UCSD-AML1 (cell line): ENCODE measurements at regions not wholly inside any gene's neighbourhood (a gene's known extent, or its start where the extent isn't known, plus 50 kb on each side); places are given as distances from the start of the nearest gene placed in this dataset.

ENCODE experiments used
- DNase-seq: peaks from one replicate; lab custom pipeline; 2025; ENCODE audit not compliant: unreplicated experiment; lab: John Stamatoyannopoulos, UW

GRCh38 chr5:173718469-173718868, 102.0 kb upstream of the BOD1 start:
- DNase-seq, result no peak

DNA sequence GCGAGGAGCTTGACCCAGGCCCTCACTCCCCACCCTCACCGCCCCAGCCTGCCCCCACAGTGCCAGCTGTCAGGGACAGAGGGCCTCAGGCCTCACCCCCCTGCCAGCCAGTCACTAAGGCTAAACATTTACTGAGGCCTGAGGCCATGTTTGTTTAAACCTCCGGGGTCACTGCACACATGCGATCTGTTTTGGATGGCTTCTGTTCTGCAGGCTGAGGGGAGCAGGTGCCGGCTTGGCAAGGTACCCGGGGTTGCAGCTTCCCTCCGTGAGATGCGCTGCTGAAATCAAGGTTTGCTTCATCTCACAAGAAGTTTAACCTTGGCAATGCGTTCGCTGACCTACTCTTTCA, 103.3 kb upstream of the BOD1 start:
- no peak for DNase-seq

DNA sequence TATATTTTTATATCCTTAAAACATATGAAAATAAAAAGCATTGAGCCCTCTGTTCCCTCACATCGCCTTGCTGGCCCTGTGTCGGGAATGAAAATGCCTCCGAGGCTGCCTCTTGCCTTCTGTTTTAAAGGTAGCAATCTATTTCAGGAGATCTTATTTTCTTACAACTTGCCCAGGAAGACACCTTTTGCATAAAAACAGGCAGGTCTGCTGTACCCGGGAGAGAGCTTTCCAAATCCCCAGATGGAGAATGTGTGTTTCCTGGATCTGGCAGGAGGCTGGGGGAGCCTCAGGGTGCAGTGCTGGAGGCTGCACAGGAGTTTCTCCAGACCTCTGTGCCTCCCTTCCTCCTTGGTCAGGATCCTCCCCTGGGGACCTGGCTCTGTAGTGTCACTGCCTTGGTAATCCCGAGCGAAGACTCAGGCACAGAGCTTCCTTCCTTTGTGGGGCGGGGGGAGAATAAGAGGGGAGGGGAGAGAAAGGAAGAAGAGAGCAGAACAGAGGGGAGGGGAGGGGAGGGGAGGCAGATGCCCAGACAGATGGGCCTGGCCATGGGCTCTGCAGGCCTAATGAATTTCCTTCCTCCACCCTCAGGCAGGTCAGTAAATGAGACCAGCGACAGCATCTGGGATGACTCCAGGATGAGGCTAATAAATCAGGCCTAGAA, 104.0 kb upstream of the BOD1 start:
- DNase-seq, result no peak

GRCh38 chr5:173720953-173721600, 104.6 kb upstream of the BOD1 start:
- no peak for DNase-seq

GRCh38 chr5:173721601-173722232, 105.3 kb upstream of the BOD1 start:
- DNase-seq, result no peak

GRCh38 chr5:173726846-173727557, 110.6 kb upstream of the BOD1 start:
- no peak for DNase-seq

DNA sequence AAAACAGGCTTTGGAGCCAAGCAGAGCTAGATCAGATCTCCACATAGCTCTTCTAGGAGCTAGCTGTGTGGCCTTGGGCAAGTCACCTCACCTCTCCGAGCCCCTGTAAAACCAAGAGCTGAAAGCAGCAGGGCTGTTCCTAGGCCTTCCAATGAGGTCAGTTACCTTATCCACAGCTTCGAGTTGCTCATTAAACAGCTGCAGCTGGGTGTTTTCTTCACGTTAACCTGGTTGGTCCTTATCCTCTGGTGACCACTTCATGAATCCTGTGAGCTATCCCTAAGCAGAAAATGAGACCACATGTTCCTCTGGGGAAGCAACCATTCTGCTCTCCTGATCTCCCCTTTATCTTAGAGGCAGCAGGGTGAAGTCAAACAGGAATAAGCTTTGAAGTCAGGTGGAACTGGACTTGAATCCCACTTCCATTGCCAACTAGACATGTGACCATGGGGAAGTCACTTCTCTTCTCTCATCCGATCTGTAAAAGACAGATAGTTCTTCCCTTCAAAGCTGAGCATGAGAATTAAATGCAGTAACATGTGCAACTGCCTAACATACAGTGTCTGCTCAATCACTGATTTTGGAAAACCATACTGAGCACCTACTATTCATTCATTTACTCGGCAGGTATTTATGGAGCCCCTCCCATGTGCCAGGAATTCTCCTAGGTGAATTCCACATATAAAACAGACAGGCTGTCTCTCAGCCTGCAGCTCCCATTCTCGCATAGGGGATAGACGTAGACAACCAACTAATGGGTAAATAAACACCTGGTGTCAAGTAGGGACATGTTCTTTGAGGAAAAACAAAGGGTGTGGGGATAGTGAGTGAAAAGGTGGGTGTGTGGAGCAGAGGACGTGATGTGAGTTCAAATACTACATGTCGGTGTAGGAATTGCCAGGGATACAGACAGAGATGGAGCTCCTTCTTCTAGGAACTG, 111.7 kb upstream of the BOD1 start:
- DNase-seq, result no peak

DNA sequence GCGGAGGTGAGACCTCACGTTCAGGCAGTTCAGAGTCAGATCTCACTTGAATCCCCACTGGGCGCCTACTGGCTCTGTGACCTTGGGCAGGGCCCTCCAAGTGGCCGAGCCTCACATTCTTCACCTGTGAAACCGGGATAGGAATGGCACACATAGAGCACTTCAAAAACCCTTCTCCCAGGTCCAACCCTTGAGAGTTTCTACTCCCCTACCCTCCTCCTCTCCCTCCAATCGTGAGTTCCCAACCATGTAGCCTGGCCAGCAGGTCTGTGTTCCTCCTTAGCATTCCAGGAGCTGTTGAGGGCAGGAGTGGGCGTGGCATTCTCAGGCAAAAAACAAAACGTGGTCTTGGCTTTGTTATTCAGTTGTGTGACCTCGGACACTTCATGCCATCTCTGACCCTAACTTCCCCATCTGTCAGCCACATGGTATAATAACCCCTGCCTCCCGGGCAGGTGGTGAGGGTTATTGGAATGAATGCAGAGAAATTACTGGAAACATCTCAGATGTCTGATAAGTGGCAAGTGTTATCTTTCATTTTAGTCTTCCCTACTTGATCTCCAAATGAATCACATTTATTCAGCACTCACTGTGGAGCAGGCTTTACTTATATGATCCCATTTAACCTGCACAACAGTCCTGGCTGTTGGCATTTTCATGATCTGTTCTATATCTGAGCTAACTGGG, 112.8 kb upstream of the BOD1 start:
- no peak for DNase-seq

- DNase-seq, result no peak
Measured at GRCh38 chr5:173730632-173731298, 114.3 kb upstream of the BOD1 start.

- DNase-seq, result no peak
Measured at GRCh38 chr5:173733021-173733420, 116.6 kb upstream of the BOD1 start.

- DNase-seq, result no peak
Measured at GRCh38 chr5:173733425-173733824, 117.0 kb upstream of the BOD1 start.

GRCh38 chr5:173733831-173734501, 117.5 kb upstream of the BOD1 start:
- DNase-seq, result no peak

GRCh38 chr5:173734716-173735115, 118.3 kb upstream of the BOD1 start:
- DNase-seq, result no peak

GRCh38 chr5:173735184-173735583, 118.7 kb upstream of the BOD1 start:
- no peak for DNase-seq

- DNase-seq, result no peak
Measured at GRCh38 chr5:173735691-173736090, 119.2 kb upstream of the BOD1 start.

DNA sequence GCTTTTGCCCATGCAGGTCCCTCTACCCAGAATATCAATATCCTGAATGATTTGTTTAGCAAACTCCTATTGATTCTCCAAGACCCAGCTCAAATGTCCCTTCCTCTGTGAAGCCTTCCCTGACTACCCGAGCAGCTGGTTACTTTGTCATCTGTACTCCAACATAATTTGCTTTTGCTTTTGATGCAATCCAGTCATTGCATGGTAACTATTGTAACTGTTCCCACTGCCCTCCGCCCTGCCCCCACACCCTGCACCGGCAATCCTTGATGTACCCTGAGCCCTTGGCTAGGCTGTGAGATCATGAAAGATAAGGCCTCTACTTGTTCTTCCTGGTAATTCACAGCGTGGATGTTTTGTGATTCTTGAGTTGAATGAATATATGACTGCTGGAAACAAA, 119.9 kb upstream of the BOD1 start:
- no peak for DNase-seq

DNA sequence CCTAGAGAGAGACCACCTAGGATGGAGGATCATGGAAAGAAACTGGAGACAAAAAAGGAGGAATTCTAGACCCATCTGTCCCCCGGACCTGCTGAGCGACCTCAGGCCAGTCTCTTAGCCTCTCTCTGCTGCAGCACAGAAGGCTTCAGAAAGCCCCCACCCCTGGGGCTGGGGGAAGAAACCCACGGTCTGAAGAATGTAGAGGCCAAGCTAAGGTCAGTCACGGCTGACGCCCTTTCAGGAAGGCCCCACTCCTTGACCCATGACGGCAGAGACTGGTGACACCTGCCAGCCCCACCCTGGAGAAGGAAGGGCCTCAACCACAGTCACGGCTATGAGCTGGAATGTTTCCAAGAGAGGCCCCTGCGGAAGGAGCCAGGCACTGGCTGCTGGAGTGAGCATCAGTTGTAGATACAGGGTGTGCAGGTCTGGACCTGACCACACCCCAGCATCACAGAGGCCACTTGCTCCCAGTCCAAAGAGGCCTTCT, 120.5 kb upstream of the BOD1 start:
- no peak for DNase-seq

- DNase-seq, result no peak
Measured at GRCh38 chr5:173739741-173740140, 123.3 kb upstream of the BOD1 start.

GRCh38 chr5:173740400-173740799, 124.0 kb upstream of the BOD1 start:
- no peak for DNase-seq
